Neural progenitor cell (in vitro differentiated cells): ENCODE measurements at regions not wholly inside any gene's neighbourhood (a gene's known extent, or its start where the extent isn't known, plus 50 kb on each side); places are given as distances from the start of the nearest gene placed in this dataset.

ENCODE experiments used
- EZH2phosphoT487 ChIP-seq: fragments of 200-600 bp; sonication (generic); IDR thresholded peaks from 2 replicates; pipeline ENCODE4 v1.6.1; 2017; ENCODE audit warnings: antibody characterized with exemption
- TF ChIP-seq, protein P1 (sequence below): fragments of 200-600 bp; sonication (generic); IDR thresholded peaks from 2 replicates; pipeline ENCODE4 v1.5.1; 2017; ENCODE audit warnings: antibody characterized with exemption, mild to moderate bottlenecking

GRCh38 chr3:111480091-111480490 is 61.9 kb upstream of the CD96 start:
- TF ChIP-seq, protein P1, sequence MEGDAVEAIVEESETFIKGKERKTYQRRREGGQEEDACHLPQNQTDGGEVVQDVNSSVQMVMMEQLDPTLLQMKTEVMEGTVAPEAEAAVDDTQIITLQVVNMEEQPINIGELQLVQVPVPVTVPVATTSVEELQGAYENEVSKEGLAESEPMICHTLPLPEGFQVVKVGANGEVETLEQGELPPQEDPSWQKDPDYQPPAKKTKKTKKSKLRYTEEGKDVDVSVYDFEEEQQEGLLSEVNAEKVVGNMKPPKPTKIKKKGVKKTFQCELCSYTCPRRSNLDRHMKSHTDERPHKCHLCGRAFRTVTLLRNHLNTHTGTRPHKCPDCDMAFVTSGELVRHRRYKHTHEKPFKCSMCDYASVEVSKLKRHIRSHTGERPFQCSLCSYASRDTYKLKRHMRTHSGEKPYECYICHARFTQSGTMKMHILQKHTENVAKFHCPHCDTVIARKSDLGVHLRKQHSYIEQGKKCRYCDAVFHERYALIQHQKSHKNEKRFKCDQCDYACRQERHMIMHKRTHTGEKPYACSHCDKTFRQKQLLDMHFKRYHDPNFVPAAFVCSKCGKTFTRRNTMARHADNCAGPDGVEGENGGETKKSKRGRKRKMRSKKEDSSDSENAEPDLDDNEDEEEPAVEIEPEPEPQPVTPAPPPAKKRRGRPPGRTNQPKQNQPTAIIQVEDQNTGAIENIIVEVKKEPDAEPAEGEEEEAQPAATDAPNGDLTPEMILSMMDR, result no peak
- TF ChIP-seq EZH2phosphoT487, result no peak
